ENCODE measurements at regions not wholly inside any gene's neighbourhood (a gene's known extent, or its start where the extent isn't known, plus 50 kb on each side); places are given as distances from the start of the nearest gene placed in this dataset.

DNA sequence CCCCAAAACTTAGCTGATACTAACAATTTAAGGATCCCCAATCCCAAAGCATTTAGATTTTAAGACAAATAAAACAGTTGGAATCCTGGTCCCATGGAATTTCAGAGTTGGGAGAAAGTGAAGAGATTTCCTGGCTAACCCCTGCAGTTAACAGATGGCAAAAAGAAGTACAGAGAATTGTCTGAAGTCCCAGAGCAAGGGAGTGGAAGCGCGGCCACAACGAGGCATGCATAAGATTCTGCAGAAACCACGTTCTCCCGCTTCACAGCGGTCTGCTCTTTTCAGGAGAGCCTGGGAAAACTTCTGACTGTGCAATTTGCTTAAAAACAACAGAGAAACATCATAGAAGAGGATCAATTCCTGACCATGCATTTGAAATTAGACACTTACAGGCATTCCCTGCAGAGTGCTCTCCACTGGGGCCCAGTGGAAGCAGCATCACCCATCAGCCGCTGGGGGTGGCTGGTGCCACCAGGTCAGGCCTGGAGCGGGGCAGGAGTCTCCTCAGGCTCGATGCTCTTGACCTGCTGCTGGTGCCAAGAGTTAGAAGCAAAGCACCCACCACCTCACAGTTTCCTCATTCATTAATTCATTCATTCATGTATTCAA, 226.7 kb upstream of the POU3F1 start:
- Histone ChIP-seq H3K4me2 (ENCODE audit: low read length) (no peak overlapping the region), H3K4me3 (replicated peaks in 1 of 2; ENCODE audit: low read depth in 1 of 2, low read length in 2 of 2) (no peak overlapping the region), H3K79me2 (ENCODE audit: insufficient read depth, low read length) (no peaks in the 10 kb centered on the region), H3K9me3 (ENCODE audit: control insufficient read depth in 1 of 2, insufficient read depth in 1 of 2, low read depth in 1 of 2, low read length in 2 of 2) (no peaks in the 10 kb centered on the region), H3K36me3 (ENCODE audit: control insufficient read depth in 1 of 2, insufficient read depth in 2 of 2, low read length in 2 of 2) (no peaks in the 10 kb centered on the region), H3K27me3 (ENCODE audit: insufficient read depth, low read length) (peaks cover 24% of the 10 kb centered on the region; the same call in 1 of the 2 replicates), H2AFZ (ENCODE audit: low read depth, low read length, poor library complexity, severe bottlenecking) (no peak overlapping the region), H3K9me2 (ENCODE audit: insufficient read depth) (no peaks in the 10 kb centered on the region), H3K27ac (ENCODE audit: low read depth, low read length) (no peak overlapping the region), H3K4me1 (ENCODE audit: control insufficient read depth in 1 of 2, insufficient read depth in 2 of 2, low read length in 2 of 2) (no peaks in the 10 kb centered on the region), H4K20me1 (ENCODE audit: insufficient read depth) (no peaks in the 10 kb centered on the region), H3K9ac (ENCODE audit: low read length) (no peak overlapping the region)
- DNase-seq (ENCODE audit: low read depth, low spot score) (no peak), ATAC-seq (no peak)
- intact Hi-C loops (cut with micrococcal nuclease), result no loop called here
- BruUV-seq (replicated peaks), result no TSS peak
- TF ChIP-seq YY1 (IDR thresholded peaks at IDR 0.05; ENCODE audit: extremely low read depth, insufficient replicate concordance, low read depth, low read length) (no peak), SIN3A (IDR thresholded peaks at IDR 0.05; ENCODE audit: low read depth) (no peak), ELF1 (IDR thresholded peaks at IDR 0.05; ENCODE audit: borderline replicate concordance, low read depth) (no peak), ZNF274 (IDR thresholded peaks at IDR 0.05; ENCODE audit: low read depth, low read length) (no peak), SRF (IDR thresholded peaks at IDR 0.05; ENCODE audit: low read depth) (no peak), EZH2 (IDR thresholded peaks at IDR 0.05) (no peak), SP1 (IDR thresholded peaks at IDR 0.05; ENCODE audit: low read depth) (no peak), ZFX (IDR thresholded peaks at IDR 0.05) (no peak), JUND (IDR thresholded peaks at IDR 0.05) (no peak), TCF7L2 (IDR thresholded peaks at IDR 0.05; ENCODE audit: borderline replicate concordance, extremely low read depth, insufficient read depth, insufficient read length) (no peak), EGR1 (IDR thresholded peaks at IDR 0.05; ENCODE audit: low read depth) (no peak), RAD21 (IDR thresholded peaks at IDR 0.05; ENCODE audit: low read depth) (no peak), MAX (IDR thresholded peaks at IDR 0.05) (no peak), FOSL1 (IDR thresholded peaks at IDR 0.05; ENCODE audit: low read depth) (no peak), POLR2A (IDR thresholded peaks at IDR 0.05; ENCODE audit: borderline replicate concordance, extremely low read depth, insufficient read depth, insufficient read length) (no peak), CEBPB (IDR thresholded peaks at IDR 0.05; ENCODE audit: low read depth) (no peak), POLR2AphosphoS5 (IDR thresholded peaks at IDR 0.05; ENCODE audit: low read depth, low read length) (no peak), EZH2phosphoT487 (IDR thresholded peaks at IDR 0.05; ENCODE audit: borderline replicate concordance) (no peak)
- TF ChIP-seq, protein P1, sequence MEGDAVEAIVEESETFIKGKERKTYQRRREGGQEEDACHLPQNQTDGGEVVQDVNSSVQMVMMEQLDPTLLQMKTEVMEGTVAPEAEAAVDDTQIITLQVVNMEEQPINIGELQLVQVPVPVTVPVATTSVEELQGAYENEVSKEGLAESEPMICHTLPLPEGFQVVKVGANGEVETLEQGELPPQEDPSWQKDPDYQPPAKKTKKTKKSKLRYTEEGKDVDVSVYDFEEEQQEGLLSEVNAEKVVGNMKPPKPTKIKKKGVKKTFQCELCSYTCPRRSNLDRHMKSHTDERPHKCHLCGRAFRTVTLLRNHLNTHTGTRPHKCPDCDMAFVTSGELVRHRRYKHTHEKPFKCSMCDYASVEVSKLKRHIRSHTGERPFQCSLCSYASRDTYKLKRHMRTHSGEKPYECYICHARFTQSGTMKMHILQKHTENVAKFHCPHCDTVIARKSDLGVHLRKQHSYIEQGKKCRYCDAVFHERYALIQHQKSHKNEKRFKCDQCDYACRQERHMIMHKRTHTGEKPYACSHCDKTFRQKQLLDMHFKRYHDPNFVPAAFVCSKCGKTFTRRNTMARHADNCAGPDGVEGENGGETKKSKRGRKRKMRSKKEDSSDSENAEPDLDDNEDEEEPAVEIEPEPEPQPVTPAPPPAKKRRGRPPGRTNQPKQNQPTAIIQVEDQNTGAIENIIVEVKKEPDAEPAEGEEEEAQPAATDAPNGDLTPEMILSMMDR (IDR thresholded peaks at IDR 0.05 in 2 of 3, conservative IDR thresholded peaks at IDR 0.05 in 1 of 3; ENCODE audit: borderline replicate concordance in 1 of 3, insufficient read depth in 1 of 3, low read depth in 2 of 3, low read length in 2 of 3), result no peak
- ChIA-PET CTCF (no interaction called here), POLR2A (no interaction called here), RAD21 (ENCODE audit: low non-redundant PET in 1 of 2, low total read pairs in 2 of 2, uncharacterized antibody in 2 of 2, unreplicated experiment in 2 of 2) (no interaction called here)
